ENCODE measurements at regions not wholly inside any gene's neighbourhood (a gene's known extent, or its start where the extent isn't known, plus 50 kb on each side); places are given as distances from the start of the nearest gene placed in this dataset.
A peak's percentile ranks its signal among the peaks of the same experiment; 100 is the strongest.
"Not testable (repeated sequence)": the region's sequence is repeated elsewhere in the genome, so short reads cannot be mapped to it uniquely, and the experiment has no call there.

DNA sequence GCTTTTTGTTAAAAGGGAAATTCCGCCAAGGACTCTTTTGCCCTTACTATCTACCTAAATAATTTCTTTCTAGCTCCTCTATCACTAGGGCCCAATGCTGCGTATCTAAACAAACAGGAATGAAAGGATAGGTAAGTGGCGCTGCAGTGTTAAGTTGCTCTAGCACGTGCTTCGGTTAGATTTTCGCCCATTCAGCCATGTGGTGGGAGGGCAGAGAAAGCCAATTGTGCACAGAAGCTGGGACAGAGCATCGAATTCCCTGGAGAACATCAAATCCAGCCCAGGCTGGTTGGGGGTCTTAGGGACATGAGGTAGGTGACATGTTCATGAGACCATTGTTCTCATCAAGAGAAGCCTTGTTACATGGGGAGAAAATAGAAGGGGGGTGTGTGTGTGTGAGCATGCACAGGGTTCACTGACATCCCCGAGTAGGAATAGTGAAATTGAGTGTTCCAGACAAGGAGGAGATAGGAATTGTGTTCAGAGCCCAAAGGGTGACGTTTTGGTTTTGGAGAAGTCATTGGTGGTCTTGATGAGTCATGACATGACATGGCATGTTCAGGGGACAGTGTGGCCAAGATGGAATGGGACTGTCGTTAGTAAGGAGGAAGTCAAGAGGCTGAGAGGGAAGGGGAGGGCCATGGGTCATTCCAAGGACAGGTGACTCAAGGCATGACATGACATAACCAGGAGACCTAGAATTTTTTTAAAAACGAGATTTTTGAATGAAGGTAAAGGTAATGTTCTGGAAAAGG is 107.1 kb downstream of the TLR5 start:
- ATAC-seq, result no peak

DNA sequence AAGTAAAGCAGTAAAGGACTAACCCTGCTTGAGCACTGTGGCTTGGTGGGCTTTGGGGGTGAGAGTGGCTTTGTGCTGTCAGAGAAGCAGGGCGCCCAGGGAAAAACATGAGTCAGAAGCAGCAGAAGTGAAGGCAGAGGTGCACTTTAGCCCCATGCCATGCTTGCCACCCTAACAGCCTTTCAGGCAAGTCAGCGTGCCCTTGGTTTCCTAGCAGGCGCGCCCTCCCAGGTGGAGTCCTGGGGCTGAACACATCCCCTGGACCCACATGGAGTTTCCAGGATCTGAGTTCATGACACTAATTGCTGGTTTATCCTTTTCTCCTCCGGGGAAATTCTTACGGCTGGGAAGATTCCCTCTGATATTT is 106.6 kb downstream of the TLR5 start:
- ATAC-seq (no peak), DNase-seq (no peak)
- intact Hi-C loops (cut with micrococcal nuclease), result no loop called here

More for the DNA sequence above, 107.1 kb downstream of the TLR5 start:
- DNase-seq, result no peak
- intact Hi-C loops (cut with micrococcal nuclease), result no loop called here

DNA sequence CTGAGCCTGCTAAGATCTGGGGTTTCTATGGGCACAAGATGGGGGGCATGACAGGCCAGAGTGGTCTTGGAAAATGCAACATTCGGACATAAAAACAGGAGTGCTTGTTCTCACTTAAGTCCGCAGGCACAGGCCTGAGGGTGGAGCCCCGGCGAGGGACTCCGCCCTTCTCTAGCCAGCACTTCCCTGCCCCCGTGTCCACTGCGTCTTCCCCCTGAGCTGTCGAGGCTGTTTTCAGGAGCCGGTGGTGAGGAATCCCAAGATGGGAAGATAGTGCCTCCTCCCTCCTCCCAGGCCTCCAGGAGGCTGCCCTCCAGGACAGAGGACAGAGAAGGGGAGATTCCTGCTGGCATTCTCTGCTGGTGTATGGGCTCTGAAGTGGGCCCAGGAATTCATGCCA is 105.2 kb downstream of the TLR5 start:
- no peak for ATAC-seq
- intact Hi-C loops (cut with micrococcal nuclease), result no loop called here
- no peak for DNase-seq

DNA sequence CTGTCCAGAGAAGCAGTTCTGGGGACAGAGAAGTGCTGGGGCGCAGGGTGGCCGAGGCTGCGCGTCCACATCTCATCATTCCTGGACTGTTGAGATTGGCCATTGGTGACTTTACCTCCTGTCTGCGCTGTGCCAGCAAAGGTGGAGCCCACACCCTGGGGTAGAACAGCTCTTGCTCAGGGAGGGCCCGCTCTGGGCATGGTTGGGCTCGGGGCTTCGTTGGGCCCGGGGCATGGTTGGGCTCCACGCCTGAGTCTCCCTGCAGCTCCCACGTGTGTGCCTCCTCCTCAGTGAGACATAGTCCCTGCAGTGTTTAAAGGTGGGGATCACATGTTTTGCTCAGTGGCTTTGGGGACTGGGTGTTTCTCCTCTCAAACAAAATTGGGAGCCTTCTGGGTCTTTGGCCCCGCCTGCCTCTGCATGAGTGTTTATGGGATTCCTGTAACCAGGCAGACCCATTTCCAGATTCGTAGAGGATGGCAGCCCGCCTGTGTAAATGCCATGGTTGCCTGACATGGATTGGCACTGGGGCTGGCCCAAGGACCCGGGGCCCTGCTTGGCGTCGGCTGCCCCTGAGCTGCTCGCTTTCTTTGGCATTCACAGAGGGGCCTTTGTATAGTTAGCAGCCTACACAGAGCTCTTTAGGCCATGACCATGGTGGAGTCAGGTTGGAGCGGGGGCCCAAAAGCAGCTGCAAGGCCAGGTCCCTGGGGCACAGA is 104.6 kb downstream of the TLR5 start:
- intact Hi-C loops (cut with micrococcal nuclease), result no loop called here
- DNase-seq, result no peak
- ATAC-seq, result no peak

DNA sequence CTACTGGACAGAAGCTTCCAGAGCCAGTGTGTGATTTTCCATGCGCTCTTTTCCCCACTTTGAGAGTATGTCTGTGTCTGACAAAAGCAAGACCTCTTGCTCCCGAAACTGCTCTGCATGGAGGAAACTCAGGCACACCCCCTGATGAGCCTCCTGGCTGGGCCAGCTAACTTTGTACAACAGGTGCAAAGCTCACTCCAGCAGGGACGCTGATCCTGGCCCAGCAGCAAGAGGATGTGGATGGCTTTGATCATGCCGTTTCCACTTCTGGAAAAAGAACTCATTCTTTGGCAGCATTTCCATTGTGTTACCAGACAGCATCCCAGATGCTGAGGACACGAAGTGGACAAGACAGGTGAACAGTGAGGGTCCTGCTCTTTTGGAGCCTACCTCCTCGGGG is 103.1 kb downstream of the TLR5 start:
- DNase-seq (no peak), ATAC-seq (peak; percentile 16)
- intact Hi-C loops (cut with micrococcal nuclease), result no loop called here

DNA sequence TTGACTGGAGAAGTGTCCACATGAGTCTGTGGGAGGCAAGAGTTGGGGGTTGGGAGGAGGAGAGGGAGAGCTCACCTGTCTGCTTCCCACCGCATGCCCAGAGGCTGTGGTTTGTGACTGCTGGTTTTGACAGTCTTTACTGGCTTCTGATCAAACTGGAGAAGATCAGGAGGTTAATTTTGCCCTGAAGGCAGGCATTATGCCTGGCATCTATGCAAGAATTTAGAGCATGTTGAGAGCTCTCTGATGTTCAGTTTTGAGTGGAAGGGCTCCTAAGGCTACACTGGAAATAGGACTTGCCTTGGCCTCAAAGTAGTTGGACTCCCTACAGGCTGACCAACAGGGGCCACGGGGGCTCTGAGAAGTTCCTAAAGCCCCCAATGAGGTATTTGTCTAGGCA is 101.6 kb downstream of the TLR5 start:
- DNase-seq (no peak), ATAC-seq (peak; percentile 85)
- intact Hi-C loops (cut with micrococcal nuclease), result no loop called here

DNA sequence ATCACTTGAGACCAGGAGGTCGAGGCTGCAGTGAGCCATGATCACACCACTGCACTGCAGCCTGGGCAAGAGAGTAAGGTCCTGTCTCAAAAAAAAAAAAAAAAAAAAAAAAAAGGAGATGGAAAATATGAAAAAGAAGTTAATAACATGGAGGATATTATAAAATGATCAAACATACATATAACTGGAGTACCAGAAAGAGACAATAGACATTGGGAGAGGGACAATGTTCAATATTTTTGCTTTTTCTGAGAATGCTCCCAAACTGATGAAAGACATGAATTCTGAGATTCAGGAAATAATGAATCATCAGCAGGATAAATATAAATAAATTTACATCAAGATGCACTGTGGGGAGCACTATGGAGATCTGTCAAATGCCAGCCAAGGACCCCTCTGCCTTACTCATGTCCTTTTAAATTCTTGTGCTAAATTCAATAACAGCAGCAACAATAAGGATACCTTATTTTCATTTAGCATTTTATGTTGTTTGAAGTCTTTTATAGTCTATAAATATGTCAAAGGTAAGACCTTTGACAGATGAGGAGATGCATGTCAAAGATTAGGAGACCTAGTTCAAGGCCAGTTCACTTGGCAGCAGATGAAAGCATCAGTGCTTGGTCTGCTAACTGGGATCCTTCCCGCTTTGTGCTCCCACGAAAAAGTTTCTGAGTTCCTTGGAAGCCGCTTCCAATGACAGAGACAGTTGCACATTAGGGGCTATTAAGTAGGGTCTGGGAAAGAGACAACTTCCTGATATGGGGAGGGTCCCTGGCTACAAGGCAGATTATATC is 97.7 kb downstream of the TLR5 start:
- DNase-seq (no peak), ATAC-seq (no peak)
- intact Hi-C loops (cut with micrococcal nuclease), result no loop called here

DNA sequence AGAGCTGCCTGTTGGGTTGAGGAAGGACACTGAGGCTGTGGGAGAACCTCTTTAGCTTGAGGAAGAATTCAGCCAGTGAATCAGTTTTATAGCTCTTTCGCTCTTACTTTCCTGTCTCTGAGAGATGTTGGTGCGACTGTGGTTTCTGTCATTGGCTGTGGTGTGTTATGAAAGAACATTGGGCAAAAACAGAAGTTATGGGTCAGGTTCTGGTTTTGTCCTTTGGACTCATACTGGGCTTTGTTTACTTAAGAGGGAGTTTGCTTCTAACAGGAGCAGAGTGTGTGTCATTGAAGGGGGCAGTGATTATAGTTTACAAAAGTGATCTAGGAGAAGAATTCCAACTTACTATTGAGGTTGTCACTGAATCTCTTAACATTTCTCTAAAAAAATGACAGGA is 97.0 kb downstream of the TLR5 start:
- ATAC-seq, result no peak
- intact Hi-C loops (cut with micrococcal nuclease), result no loop called here
- no peak for DNase-seq

DNA sequence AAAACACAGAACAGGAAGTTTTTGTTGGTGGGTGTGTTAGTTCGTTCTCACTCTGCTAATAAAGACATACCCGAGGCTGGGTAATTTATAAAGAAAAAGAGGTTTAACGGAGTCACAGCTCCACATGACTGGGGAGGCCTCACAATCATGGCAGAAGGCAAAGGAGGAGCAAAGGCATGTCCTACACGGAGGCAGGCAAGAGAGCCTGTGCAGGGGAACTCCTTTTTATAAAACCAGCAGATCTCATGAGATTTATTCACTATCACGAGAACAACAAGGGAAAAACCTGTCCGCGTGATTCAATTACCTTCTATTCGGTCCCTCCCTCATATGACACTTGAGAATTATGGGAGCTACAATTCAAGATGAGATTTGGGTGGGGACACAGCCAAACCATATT is 96.6 kb downstream of the TLR5 start:
- DNase-seq; ATAC-seq; intact Hi-C loops (cut with micrococcal nuclease): not testable (repeated sequence)

DNA sequence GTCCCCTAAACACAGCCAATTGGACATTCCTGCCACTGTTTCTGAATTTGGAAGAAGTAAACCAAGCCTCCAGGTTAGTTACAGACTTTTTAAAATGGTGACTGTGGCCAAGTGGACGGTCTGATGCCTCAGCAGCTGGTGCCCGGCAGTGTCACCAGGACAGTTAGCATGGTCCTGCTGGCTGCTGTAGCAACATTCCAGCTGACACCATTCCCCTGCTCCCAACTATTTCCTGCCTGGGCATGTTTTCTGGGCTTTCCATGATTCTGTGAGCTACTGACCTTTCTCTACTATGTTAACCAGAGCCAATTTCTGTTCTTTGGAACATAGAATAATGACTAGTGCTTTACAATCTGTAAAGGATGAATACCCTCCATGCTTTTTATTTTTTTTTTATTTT is 95.0 kb downstream of the TLR5 start:
- intact Hi-C loops (cut with micrococcal nuclease), result no loop called here
- DNase-seq (no peak), ATAC-seq (no peak)

DNA sequence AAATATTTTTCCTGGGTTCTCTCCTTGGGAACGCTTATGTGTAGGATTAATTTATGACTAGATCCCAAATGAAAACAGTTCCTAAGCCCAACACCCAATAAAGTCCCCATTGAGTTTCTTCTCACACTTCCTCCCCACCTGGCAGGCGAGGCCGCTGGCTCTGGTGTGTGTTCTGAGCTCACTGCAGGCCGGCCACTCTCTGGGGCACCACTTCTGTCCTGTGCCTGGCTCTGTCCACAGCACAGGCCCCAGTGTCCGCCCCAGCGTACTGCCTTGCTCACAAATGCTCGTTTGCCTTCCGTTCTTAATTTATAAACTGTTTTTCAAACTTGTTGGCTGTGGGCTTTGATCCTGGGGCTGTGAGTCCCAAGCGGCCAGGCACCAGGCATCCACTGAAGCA is 90.6 kb downstream of the TLR5 start:
- intact Hi-C loops (cut with micrococcal nuclease), result no loop called here
- ATAC-seq (no peak), DNase-seq (no peak)

DNA sequence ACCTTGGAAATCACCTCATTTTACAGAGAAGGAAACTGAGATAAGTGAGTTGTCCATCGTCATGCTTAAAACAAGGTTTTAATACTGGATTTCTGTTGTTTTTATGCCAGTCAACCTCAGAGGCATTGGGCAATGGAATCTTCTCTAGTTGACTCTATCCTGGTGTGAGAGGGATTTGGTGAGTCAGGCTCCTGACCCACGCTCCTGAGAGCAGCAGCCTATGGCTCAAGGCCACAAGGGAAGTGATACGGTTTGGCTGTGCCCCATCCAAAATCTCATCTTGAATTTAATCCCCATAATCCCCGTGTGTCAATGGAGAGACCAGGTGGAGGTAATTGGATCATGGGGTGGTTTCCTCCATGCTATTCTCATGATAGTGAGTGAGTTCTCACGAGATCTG is 90.1 kb downstream of the TLR5 start:
- ATAC-seq, result no peak
- no peak for DNase-seq
- intact Hi-C loops (cut with micrococcal nuclease), result no loop called here

DNA sequence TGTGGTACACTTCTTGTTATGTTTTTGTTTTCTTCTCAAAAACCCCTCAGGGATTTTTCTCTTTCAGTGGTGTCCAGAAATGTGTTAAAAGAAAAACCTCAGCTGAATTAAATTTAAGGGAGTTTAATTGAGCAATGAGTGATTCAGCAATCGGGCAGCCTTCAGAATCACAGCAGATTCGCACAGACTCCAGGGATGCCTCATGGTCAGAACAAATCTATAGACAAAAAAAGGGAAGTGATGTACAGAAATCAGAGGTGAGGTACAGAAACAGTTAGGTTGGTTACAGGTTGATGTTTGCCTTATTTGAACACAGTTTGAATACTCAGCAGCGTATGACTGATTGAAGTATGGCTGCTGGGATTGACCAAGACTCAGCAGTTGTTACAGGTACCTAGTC is 86.2 kb downstream of the TLR5 start:
- no peak for ATAC-seq
- DNase-seq, result no peak
- intact Hi-C loops (cut with micrococcal nuclease), result no loop called here

DNA sequence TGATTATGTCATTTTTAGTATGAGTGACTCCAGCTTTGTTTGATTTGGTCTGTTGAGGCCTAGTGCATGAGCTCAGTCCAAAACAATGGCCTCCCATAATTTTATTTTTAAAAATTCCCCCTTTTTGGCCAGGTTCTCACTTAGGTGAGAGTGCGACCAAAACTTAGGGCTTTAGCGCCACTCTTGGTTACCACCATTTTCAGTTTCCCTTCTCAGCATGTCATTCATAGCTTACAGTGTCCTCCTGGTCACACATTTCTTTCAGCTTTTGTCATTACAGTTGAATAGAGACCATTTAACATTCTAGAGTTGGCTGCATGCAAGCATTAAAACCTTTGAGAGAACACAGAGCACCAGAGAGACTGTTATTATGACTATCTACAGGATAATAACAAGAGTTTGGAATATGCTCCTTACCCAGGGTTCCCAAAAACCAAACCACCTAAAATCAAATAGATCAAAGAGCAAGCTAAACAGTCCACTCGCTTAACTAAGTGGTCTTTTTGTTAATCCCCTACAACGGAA is 85.4 kb downstream of the TLR5 start:
- DNase-seq, result no peak
- no peak for ATAC-seq
- intact Hi-C loops (cut with micrococcal nuclease), result no loop called here
